ENCODE measurements at regions not wholly inside any gene's neighbourhood (a gene's known extent, or its start where the extent isn't known, plus 50 kb on each side); places are given as distances from the start of the nearest gene placed in this dataset.

DNA sequence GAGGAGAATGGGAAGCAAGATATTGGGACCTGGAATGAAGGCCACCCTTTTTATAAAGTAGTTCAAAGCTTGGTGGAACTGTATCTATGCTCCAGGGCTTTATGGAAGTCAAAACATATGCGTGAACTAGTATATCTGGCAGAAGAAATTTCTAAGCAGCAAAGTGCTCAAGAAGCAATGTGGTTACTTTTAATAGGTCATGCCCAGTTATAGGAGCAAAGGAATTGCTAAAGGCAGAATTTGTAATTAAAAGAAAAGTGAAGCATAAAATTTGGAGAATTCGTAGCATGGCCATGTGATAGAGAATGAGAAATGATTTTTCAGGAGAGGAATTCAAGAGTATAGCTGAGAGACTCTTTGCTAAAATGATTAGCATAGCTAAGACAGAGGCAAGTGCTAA lies 1110.4 kb downstream of the XPNPEP1 start:
- TF ChIP-seq, protein P1, sequence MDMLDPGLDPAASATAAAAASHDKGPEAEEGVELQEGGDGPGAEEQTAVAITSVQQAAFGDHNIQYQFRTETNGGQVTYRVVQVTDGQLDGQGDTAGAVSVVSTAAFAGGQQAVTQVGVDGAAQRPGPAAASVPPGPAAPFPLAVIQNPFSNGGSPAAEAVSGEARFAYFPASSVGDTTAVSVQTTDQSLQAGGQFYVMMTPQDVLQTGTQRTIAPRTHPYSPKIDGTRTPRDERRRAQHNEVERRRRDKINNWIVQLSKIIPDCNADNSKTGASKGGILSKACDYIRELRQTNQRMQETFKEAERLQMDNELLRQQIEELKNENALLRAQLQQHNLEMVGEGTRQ (IDR thresholded peaks at IDR 0.05; ENCODE audit: low read depth, low read length): no peak
- TF ChIP-seq BHLHE40 (IDR thresholded peaks at IDR 0.05; ENCODE audit: low read depth, low read length) (no peak), MAZ (IDR thresholded peaks at IDR 0.05; ENCODE audit: borderline replicate concordance, low read depth, low read length) (no peak), RFX5 (IDR thresholded peaks at IDR 0.05; ENCODE audit: low read depth, low read length) (no peak), NFE2L2 (IDR thresholded peaks at IDR 0.05; ENCODE audit: low read depth, low read length) (no peak)
- TF ChIP-seq, protein P2, sequence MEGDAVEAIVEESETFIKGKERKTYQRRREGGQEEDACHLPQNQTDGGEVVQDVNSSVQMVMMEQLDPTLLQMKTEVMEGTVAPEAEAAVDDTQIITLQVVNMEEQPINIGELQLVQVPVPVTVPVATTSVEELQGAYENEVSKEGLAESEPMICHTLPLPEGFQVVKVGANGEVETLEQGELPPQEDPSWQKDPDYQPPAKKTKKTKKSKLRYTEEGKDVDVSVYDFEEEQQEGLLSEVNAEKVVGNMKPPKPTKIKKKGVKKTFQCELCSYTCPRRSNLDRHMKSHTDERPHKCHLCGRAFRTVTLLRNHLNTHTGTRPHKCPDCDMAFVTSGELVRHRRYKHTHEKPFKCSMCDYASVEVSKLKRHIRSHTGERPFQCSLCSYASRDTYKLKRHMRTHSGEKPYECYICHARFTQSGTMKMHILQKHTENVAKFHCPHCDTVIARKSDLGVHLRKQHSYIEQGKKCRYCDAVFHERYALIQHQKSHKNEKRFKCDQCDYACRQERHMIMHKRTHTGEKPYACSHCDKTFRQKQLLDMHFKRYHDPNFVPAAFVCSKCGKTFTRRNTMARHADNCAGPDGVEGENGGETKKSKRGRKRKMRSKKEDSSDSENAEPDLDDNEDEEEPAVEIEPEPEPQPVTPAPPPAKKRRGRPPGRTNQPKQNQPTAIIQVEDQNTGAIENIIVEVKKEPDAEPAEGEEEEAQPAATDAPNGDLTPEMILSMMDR (conservative IDR thresholded peaks at IDR 0.05; ENCODE audit: low read depth, low read length): no peak
- intact Hi-C loops (cut with micrococcal nuclease) (no loop called here), dilution Hi-C loops (cut with HindIII; ENCODE audit: low sequenced_read_pairs, unreplicated experiment) (no loop called here), in situ Hi-C loops (cut with MboI; ENCODE audit: low sequenced_read_pairs) (no loop called here)
- no peak overlapping the region for H4K8ac ChIP-seq (ENCODE audit: low read depth in 2 of 2, low read length in 2 of 2)
- H2BK120ac ChIP-seq (ENCODE audit: low read depth, low read length): no peak overlapping the region
- BruUV-seq (replicated peaks): no TSS peak
- H3K56ac ChIP-seq (ENCODE audit: extremely low read depth, insufficient read depth, low read length): no peak overlapping the region
- H3K23ac ChIP-seq (ENCODE audit: low read depth, low read length): no peak overlapping the region
- H3K4me1 ChIP-seq (ENCODE audit: control insufficient read depth, insufficient read depth, low read length): no peaks in the 10 kb centered on the region
- no peaks in the 10 kb centered on the region for H4K20me1 ChIP-seq (ENCODE audit: insufficient read depth, low read length)
- H3K27me3 ChIP-seq (ENCODE audit: control insufficient read depth, insufficient read depth, low read length): no peaks in the 10 kb centered on the region
- no peak overlapping the region for H3K27ac ChIP-seq (ENCODE audit: insufficient read depth, low read length)
- H3K4ac ChIP-seq (ENCODE audit: low read depth, low read length): no peak overlapping the region
- H2AK5ac ChIP-seq (ENCODE audit: low read depth, low read length): no peak overlapping the region
- CTCF ChIA-PET: no interaction called here
- H2AK9ac ChIP-seq (replicated peaks; ENCODE audit: low read depth, low read length, poor library complexity): no peak overlapping the region
- H3K36me3 ChIP-seq (ENCODE audit: control insufficient read depth, insufficient read depth, low read length): no peaks in the 10 kb centered on the region
- no peak overlapping the region for H2AFZ ChIP-seq (replicated peaks; ENCODE audit: low read length, poor library complexity)
- no peak overlapping the region for H3K4me3 ChIP-seq (ENCODE audit: insufficient read depth, low read depth, low read length)
- H4K5ac ChIP-seq (ENCODE audit: low read depth, low read length): no peak overlapping the region
- DNase-seq (no peak), ATAC-seq (ENCODE audit: low read depth) (no peak)
- H2BK20ac ChIP-seq (ENCODE audit: low read depth, low read length): no peak overlapping the region
- H3K18ac ChIP-seq (ENCODE audit: low read depth, low read length): no peak overlapping the region
- H3K79me1 ChIP-seq (ENCODE audit: low read depth in 1 of 2, low read length in 2 of 2): no peaks in the 10 kb centered on the region
- H3K9me1 ChIP-seq (ENCODE audit: insufficient read depth, low read length): no peaks in the 10 kb centered on the region
- H3K9ac ChIP-seq (ENCODE audit: low read depth, low read length): no peak overlapping the region
- POLR2A ChIA-PET (ENCODE audit: unreplicated experiment): no interaction called here
- no peak overlapping the region for H4K91ac ChIP-seq (ENCODE audit: insufficient read depth, low read depth, low read length)
- no peak overlapping the region for H2BK15ac ChIP-seq (ENCODE audit: low read depth, low read length)
- 67% methylated on average over 1 of the region's 2 CpGs; no CpG with 5 or more reads in 1 of the 2 experiments for WGBS, 2 experiments (ENCODE audit: extremely low coverage in 2 of 2, insufficient read length in 1 of 2)
- H2BK5ac ChIP-seq (ENCODE audit: low read depth, low read length, poor library complexity, severe bottlenecking): no peak overlapping the region
- H3K9me3 ChIP-seq (ENCODE audit: control insufficient read depth, insufficient read depth, low read length): peaks cover 3% of the 10 kb centered on the region; the same call in 1 of the 2 replicates
- no peak overlapping the region for H3K4me2 ChIP-seq (ENCODE audit: low read depth, low read length)
- H3K14ac ChIP-seq (replicated peaks; ENCODE audit: low read depth, low read length): no peak overlapping the region

Data from IMR-90 (cell line).